ENCODE measurements at regions not wholly inside any gene's neighbourhood (a gene's known extent, or its start where the extent isn't known, plus 50 kb on each side); places are given as distances from the start of the nearest gene placed in this dataset.

GRCh38 chr2:128495996-128496547 lies 177.4 kb upstream of the HS6ST1 start:
- no peak for DNase-seq

- no peak for DNase-seq
These were observed 178.0 kb upstream of the HS6ST1 start for GRCh38 chr2:128496700-128497099.

- no peak for DNase-seq
These were observed 178.8 kb upstream of the HS6ST1 start for GRCh38 chr2:128497461-128497860.

GRCh38 chr2:128498086-128498485 lies 179.4 kb upstream of the HS6ST1 start:
- DNase-seq = no peak

DNA sequence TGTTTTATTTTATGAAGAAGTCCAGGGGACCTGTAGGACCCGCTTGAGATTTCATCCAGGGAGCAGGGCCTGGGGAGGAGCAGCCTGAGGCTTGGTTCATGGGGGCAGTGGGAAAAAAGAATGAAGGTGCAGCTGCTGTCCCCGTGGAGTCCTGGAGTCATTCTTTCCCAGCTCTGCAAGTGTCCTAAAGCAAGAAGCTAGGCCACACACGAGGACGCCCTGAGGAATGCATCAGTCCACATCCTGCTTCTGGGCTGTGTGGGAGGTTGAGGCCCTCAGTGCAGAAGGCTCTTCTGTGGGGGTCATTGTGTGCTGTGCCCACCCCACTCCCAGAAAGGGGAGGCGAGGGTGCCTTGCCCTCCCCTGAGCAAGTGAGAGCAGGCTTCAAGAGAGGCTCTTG lies 179.9 kb upstream of the HS6ST1 start:
- no peak for DNase-seq

DNA sequence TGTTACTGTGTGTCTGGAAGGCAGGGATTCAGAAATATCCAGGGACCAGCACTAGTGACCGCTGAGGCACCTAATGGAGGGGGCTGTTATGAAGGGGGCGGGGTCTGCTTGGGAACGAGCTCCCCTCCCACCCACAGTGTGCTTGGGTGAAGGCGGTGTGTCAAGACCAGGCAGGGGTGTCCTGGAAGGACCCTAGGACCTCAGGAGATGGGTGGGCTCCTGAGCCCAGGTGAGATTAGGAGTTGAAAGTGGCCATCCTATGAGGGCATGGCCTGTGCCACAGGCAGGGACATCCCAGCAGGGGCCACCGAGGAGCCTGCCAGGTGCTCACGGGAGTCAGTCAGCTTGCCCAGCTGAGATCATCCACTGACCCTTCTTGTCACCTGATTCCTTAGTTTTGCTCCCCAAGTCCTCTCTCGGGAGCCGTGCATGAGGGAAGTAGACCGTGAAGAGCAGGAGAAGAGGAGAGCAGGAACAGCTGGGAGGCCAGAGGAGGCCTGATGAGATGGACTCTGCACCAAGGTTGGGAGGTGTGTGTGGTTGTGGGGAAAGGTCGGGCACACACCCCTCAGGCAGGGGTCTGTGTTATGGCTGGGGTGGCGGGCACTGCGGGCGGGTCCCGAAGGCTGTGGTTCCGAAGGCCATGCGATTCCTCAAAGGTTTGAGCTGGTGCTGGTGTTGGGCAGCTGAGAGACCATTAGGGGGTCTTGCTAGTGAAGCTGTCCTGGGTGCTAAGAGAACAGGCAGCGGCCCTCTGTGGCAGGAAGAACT lies 180.9 kb upstream of the HS6ST1 start:
- no peak for DNase-seq

DNA sequence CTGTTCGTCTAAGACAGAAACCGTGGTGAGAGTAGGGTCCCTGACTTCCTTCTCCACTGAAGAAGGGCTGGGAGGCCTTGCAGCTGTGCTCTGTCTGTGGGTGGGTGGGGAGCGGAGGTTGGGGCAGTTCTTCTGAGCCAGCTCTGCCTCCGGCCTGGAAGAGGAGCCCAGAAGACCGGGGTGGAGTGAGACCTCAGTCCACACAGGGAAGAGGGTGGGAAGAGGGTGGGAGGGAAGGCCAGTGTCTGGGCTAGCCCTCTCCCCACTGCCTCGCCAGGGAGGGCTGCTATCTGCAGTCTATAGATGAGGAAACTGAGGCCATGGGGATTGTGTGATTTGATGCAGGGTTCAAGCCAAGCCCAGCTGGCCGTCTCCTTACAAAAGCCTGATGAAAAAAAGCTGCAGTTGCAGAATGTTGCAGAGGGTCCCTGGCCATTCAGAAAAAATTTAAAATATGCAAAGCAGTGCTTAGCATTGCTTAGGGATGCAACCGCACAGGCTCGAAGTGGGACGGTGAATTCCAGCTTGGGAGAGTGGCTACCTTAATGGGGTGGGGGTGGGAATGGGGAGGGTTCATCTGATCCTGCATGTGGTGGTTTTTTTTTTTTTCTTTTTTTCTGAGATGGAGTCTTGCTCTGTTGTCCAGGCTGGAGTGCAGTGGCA lies 181.6 kb upstream of the HS6ST1 start:
- no peak for DNase-seq

- DNase-seq = no peak
These were observed 182.5 kb upstream of the HS6ST1 start for GRCh38 chr2:128501006-128501690.

DNA sequence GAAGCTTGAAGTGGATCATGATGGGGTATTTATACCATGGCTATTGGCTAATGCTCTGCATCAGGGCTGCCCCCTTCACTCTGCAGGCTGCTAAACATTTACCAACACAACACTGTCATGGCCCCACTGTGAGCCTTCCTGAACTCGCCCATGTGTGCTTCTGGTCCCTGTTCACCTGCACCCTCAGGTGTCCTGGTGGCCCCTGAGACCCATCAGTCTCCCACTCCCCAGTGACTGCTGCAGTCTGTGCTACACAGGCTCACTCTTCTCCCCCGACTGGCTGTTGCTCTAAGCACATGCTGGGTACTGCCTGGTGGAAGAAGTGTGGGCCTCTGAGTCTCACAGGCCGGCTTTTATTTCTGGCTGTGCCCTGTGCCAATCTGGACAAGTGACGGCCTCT lies 183.0 kb upstream of the HS6ST1 start:
- DNase-seq = no peak

DNA sequence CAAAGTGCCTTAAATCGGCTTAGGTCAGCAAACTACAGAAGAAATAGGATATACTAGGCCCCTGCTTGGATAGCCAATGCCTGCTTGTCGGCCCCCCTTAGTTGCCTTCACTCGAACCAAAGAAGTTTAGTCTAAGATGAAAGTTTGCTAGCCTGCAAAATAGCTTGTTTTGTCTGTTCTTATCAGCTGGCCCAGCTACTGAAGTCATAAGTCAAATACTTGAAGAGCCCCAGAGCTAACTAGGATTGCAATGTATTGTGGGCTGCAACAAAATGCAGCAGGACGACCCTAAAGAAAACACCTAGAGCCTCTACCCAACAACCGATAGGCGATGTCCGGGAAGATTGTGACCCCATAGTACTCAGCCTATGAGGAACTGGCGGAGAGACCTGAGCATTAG lies 183.5 kb upstream of the HS6ST1 start:
- DNase-seq = no peak

- DNase-seq = no peak
These were observed 184.1 kb upstream of the HS6ST1 start for GRCh38 chr2:128502638-128503246.

DNA sequence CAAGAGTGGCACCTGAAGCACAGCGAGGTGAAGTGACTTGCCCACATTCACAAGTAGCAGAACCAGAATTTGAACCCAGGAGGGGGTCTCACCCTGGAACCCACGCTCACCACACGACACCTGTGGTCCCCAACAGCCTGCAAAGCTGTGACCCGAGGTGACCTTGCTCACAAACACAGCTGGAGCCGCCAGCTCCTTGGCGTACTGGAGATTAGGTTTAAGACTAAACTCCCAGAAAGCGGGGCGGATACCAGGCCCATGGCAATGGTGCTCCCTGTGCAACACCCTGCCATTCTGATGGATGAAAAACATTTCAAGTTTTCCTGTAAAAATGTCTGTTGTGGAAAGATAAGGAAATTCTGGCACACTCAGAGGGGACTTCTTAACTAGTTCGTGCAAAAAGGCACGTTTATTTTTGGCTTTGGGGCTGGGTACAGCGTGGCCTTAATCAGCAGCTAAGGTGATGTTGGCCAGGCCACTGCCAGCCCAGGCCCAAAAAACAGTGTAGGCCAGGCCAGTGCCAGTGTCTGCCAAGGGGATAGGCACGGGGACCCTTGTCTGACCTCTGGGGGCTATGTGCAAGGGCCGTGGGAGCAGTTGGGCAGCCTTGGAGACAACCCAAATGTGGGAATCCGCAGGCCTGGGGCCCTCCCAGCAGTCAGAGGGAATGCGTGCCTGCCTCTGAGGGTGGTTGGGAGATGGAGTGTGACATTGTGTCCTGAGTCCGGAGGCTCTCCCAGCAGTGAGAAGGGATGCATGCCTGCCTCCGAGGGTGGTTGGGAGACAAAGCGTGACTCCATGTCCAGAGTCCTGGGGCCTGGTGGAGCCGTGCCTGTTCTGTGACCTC lies 185.0 kb upstream of the HS6ST1 start:
- no peak for DNase-seq

DNA sequence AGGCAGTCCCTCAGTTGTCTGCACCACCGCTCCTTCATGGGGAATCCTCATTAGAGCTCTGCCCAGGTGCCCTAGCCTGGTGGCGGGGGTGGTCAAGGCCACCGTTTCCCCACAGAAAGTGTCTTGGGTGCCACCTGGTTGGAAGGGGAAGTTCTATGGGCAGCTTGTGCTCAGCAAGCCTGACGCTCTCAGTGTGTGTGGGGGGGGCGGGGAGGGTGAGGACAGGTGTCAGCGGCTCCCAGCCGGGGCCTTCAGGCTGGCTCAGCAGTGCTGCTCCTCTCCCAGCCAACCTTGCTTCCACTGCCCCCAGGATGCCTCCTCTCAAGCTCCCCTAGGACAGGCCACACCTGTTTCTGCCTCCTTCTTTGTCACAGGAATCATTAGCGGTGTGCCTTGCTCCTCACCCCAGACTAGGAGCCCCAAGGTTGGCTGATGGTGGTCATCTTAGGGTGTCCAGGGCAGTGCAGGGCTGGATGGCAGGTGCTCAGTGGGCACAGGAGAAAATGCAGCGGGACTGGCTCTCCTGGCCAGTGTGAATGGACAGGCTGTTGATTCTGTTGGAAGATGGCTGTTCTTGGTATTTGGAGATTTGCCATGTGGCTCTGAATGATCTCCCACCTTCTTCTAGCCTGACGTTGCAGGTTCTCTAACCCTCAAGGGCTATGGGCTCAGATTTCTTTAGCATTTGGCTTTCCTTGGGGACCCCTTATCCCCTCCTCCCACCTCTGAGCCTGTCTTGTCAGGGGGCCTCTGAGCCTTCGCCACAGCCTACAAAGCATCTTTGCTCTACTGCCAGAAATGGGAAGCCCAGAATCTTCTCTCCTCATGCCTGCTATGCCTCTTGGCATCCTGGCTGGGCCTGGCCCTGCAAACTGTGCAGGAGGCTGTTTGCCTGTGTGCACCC lies 185.8 kb upstream of the HS6ST1 start:
- DNase-seq = no peak

DNA sequence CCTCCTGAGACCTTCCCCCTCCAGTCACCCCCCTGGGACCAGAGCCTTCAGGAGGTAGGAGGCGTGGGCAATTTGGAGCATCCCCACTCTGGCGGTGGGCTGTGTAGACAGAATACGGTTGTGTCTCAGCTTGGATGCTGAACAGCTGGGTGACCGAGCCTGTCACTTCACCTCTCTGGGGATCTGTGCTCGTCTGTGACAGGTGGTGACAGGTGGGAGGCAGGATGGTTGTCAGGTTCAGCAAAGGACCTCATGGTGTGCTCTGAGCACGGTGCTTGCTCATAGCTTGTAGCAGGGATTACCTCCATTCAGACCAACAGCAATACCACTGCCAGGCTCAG lies 186.5 kb upstream of the HS6ST1 start:
- no peak for DNase-seq

DNA sequence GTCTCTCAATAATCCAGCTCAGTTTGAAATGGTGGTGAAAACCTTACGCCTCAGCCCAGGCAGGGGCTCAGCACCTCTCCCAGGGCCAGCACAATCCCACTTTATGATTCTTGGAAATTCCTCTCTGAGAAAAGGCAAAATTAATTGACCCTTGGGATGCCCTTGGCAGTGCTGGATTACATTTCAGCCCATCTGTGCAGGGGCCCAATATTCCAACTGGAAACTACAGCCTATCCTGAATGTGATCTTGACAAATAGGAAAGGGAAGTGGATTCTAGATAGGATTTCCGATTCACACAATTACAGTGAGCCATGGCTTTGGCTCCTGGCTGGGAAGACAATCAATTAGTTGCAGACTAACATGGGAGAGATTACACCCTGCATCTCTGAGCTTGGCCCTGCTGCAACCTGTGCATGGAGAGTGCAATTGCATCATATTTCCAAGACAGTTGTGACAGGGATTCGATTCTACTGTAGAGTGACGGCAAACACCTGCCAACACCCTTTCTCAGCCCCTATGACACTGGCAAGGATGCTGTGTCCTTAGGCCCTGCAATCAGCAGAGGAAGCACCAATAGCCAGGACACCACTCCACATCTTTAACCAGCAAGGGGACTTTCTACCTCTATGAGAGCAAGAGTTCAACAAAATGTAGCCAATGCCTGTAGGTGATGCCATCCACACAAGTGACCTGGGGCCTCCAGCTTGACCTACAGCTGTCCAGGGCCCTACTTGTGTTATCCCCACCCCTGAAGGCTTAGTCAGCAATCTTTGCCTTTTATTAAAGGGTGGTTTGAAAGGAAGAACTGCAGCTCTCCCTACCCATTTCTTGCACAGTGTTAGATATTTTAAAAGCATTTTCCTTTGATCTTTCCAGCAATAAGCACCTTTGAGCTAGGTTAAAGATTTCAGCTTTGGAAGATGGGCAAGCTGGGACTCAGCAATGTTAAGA lies 187.2 kb upstream of the HS6ST1 start:
- no peak for DNase-seq

GRCh38 chr2:128506534-128506933 lies 187.9 kb upstream of the HS6ST1 start:
- DNase-seq = no peak

GRCh38 chr2:128510701-128511397 lies 192.2 kb upstream of the HS6ST1 start:
- DNase-seq = no peak

DNA sequence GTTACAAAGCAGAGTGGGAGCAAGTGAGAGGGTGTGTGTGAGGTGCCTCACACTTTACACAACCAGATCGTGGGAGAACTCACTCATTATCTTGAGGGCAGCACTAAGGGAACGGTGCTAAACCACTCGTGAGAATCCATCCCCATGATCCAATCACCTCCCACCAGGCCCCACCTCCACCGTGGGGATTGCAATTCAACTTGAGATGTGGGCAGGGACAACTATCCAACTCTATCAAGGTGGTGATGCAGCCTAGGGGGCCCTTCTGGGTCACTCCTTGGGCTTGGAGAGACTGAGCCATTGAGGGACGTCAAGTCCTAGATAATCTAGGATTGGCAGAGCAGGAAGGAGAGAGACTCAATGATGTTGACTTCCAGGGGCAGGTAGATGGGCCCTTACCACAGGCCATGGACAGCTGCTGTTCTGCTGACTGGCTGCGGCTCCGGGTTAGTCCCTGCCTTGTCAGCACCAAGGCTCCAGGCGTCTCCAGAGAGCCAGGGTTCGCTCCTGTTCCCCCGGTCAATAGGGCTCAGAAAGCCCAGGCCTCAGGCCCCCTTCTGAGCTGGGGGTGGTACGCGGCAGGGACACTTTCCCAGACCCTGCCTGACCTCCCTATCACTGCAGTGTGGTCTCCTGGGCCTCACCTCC lies 193.2 kb upstream of the HS6ST1 start:
- DNase-seq = no peak

Data from CD4-positive, alpha-beta T cell treated with Interleukin-17A for 4 hours (primary cell).